ENCODE measurements at regions not wholly inside any gene's neighbourhood (a gene's known extent, or its start where the extent isn't known, plus 50 kb on each side); places are given as distances from the start of the nearest gene placed in this dataset.

GRCh38 chr1:38115682-38116202 is 69.1 kb upstream of the POU3F1 start:
- H3K4me3 ChIP-seq (replicated peaks in 1 of 2; ENCODE audit: low read depth in 1 of 2, low read length in 2 of 2), result no peak overlapping the region
- H3K27me3 ChIP-seq (ENCODE audit: insufficient read depth, low read length), result no peaks in the 10 kb centered on the region
- ATAC-seq (no peak), DNase-seq (ENCODE audit: low read depth, low spot score) (no peak)
- no peak overlapping the region for H3K9ac ChIP-seq (ENCODE audit: low read length)
- H3K36me3 ChIP-seq (ENCODE audit: control insufficient read depth in 1 of 2, insufficient read depth in 2 of 2, low read length in 2 of 2), result no peaks in the 10 kb centered on the region
- ChIA-PET POLR2A (no interaction called here), CTCF (no interaction called here), RAD21 (ENCODE audit: low non-redundant PET in 1 of 2, low total read pairs in 2 of 2, uncharacterized antibody in 2 of 2, unreplicated experiment in 2 of 2) (no interaction called here)
- H2AFZ ChIP-seq (ENCODE audit: low read depth, low read length, poor library complexity, severe bottlenecking), result no peak overlapping the region
- no TSS peak for BruUV-seq (replicated peaks)
- no peak for TF ChIP-seq CBX3 (IDR thresholded peaks at IDR 0.05; ENCODE audit: low read depth)
- no peak for TF ChIP-seq YY1 (IDR thresholded peaks at IDR 0.05; ENCODE audit: extremely low read depth, insufficient replicate concordance, low read depth, low read length)
- no peak for TF ChIP-seq CEBPB (IDR thresholded peaks at IDR 0.05; ENCODE audit: low read depth)
- no peak for TF ChIP-seq POLR2A (IDR thresholded peaks at IDR 0.05; ENCODE audit: borderline replicate concordance, extremely low read depth, insufficient read depth, insufficient read length)
- TF ChIP-seq POLR2AphosphoS5 (IDR thresholded peaks at IDR 0.05; ENCODE audit: low read depth, low read length), result no peak
- TF ChIP-seq ZFX (IDR thresholded peaks at IDR 0.05), result no peak
- no peak for TF ChIP-seq MAX (IDR thresholded peaks at IDR 0.05)
- no peak for TF ChIP-seq SRF (IDR thresholded peaks at IDR 0.05; ENCODE audit: low read depth)
- no peak for TF ChIP-seq REST (IDR thresholded peaks at IDR 0.05; ENCODE audit: low read depth)
- no peak for TF ChIP-seq ATF3 (IDR thresholded peaks at IDR 0.05)
- no peak for TF ChIP-seq RAD21 (IDR thresholded peaks at IDR 0.05; ENCODE audit: low read depth)
- no peak for TF ChIP-seq EZH2 (IDR thresholded peaks at IDR 0.05)
- TF ChIP-seq ZBTB33 (IDR thresholded peaks at IDR 0.05; ENCODE audit: extremely low read depth, insufficient replicate concordance, low read length), result no peak
- TF ChIP-seq SP1 (IDR thresholded peaks at IDR 0.05; ENCODE audit: low read depth), result no peak
- TF ChIP-seq ELF1 (IDR thresholded peaks at IDR 0.05; ENCODE audit: borderline replicate concordance, low read depth), result no peak
- no peaks in the 10 kb centered on the region for H3K4me1 ChIP-seq (ENCODE audit: control insufficient read depth in 1 of 2, insufficient read depth in 2 of 2, low read length in 2 of 2)
- no peaks in the 10 kb centered on the region for H3K9me2 ChIP-seq (ENCODE audit: insufficient read depth)
- H3K4me2 ChIP-seq (ENCODE audit: low read length), result no peak overlapping the region
- intact Hi-C loops (cut with micrococcal nuclease), result no loop called here
- H4K20me1 ChIP-seq (ENCODE audit: insufficient read depth), result no peaks in the 10 kb centered on the region
- H3K27ac ChIP-seq (ENCODE audit: low read depth, low read length), result no peak overlapping the region
- no peaks in the 10 kb centered on the region for H3K79me2 ChIP-seq (ENCODE audit: insufficient read depth, low read length)
- no peaks in the 10 kb centered on the region for H3K9me3 ChIP-seq (ENCODE audit: control insufficient read depth in 1 of 2, insufficient read depth in 1 of 2, low read depth in 1 of 2, low read length in 2 of 2)
